Fibroblast of villous mesenchyme (primary cell): ENCODE measurements at regions not wholly inside any gene's neighbourhood (a gene's known extent, or its start where the extent isn't known, plus 50 kb on each side); places are given as distances from the start of the nearest gene placed in this dataset.
"Not testable (repeated sequence)": the region's sequence is repeated elsewhere in the genome, so short reads cannot be mapped to it uniquely, and the experiment has no call there.

Experiments used
- DNase-seq: peaks from one replicate; pipeline ENCODE4 v3.0.0-alpha.2; 2010; ENCODE audit warnings: low read depth
- H3K4me3 ChIP-seq: 2 replicates; pipeline ENCODE4 v1.5.1; 2011; ENCODE audit warnings: low read depth, mild to moderate bottlenecking, low read length
- TF ChIP-seq, protein P1 (sequence below): IDR thresholded peaks from 2 replicates; pipeline ENCODE4 v1.5.1; 2012; ENCODE audit warnings: low read depth, mild to moderate bottlenecking, low read length; ENCODE audit not compliant: insufficient read depth

DNA sequence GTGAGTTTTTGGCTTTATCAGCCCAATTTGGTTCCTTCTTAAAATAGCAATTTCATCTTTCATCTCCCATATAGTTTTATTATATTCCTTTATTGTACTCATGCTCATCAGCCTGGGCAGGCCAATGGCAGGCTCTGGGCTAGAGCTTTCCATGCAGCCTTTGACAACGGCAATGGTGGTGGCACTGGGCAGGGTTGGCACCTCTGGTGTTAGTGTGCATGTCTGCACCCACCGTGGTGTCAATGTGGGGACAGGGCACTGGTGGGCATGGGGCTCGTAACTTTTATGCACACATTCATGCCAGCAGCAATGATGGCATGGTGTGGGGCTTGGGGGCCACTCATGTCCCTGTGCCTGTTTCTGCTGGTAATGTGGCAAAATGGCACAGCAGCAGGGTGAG lies 1305.4 kb downstream of the DSC3 start:
- no peak for DNase-seq
- TF ChIP-seq, protein P1, sequence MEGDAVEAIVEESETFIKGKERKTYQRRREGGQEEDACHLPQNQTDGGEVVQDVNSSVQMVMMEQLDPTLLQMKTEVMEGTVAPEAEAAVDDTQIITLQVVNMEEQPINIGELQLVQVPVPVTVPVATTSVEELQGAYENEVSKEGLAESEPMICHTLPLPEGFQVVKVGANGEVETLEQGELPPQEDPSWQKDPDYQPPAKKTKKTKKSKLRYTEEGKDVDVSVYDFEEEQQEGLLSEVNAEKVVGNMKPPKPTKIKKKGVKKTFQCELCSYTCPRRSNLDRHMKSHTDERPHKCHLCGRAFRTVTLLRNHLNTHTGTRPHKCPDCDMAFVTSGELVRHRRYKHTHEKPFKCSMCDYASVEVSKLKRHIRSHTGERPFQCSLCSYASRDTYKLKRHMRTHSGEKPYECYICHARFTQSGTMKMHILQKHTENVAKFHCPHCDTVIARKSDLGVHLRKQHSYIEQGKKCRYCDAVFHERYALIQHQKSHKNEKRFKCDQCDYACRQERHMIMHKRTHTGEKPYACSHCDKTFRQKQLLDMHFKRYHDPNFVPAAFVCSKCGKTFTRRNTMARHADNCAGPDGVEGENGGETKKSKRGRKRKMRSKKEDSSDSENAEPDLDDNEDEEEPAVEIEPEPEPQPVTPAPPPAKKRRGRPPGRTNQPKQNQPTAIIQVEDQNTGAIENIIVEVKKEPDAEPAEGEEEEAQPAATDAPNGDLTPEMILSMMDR, result no peak

DNA sequence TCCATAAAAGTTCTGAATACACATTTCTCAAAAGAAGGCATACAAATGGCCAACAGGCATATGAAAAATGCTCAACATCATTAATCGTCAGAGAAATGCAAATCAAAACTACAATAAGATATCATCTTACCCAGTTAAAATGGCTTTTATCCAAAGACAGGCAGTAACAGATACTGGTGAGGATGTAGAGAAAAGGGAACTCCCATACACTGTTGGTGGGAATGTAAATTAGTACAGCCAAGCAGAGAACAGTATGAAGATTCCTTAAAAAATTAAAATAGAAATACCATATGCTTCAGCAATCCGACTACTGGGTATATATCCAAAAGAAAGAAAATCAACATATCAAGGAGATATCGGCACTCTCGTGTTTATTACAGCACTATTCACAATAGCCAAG lies 1312.5 kb downstream of the DSC3 start:
- no peak overlapping the region for H3K4me3 ChIP-seq
- TF ChIP-seq, protein P1, result no peak
- DNase-seq, result no peak

More for the DNA sequence above, 1305.4 kb downstream of the DSC3 start:
- no peak overlapping the region for H3K4me3 ChIP-seq

DNA sequence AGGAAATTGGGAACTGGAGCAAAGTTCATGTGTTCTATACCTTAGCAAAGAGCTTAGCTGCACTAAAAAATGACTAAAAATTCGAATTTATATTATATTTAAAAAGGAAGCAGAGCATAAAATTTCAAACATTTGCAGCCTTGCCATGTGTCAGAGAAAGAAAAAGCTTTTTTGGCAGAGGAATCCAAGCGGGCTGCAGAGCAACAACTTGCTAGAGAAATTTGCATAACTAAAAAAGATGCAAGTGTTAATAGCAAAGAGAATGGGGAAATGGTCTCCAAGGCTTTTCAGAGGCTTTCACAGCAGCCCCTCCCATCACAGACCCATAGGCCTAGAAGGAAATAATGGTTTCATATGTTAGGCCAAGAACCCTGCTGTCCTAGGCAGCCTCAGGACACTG lies 1315.9 kb downstream of the DSC3 start:
- TF ChIP-seq, protein P1, result no peak
- DNase-seq, result no peak
- no peak overlapping the region for H3K4me3 ChIP-seq

DNA sequence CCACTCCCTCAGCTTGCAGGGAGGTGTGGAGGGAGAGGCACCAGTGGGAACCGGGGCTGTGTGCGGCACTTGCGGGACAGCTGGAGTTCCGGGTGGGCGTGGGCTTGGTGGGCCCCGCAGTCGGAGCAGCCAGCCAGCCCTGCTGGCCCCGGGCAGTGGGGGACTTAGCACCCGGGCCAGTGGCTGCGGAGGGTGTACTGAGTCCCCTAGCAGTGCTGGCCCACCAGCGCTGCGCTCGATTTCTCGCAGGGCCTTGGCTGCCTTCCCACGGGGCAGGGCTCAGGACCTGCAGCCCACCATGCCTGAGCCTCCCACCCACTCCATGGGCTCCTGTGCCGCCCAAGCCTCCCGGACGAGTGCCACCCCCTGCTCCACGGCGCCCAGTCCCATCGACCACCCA lies 1319.1 kb downstream of the DSC3 start:
- not testable (repeated sequence) for DNase-seq

DNA sequence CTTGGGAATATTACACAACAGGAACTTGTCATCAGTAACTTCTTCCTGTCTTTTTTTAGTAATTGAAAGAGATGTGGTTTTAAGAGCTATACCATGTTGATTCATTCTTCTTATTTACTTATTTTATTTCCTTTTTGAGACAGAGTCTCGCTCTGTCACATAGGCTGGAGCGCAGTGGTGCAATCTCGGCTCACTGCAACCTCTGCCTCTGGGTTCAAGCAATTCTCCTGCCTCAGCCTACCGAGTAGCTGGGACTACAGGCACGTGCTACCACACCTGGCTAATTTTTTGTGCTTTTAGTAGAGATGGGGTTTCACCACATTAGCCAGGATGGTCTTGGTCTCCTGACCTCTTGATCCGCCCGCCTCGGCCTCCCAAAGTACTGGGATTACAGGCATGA lies 1326.6 kb downstream of the DSC3 start:
- DNase-seq, H3K4me3 ChIP-seq: not testable (repeated sequence)

More for the DNA sequence above, 1319.1 kb downstream of the DSC3 start:
- H3K4me3 ChIP-seq, result not testable (repeated sequence)

DNA sequence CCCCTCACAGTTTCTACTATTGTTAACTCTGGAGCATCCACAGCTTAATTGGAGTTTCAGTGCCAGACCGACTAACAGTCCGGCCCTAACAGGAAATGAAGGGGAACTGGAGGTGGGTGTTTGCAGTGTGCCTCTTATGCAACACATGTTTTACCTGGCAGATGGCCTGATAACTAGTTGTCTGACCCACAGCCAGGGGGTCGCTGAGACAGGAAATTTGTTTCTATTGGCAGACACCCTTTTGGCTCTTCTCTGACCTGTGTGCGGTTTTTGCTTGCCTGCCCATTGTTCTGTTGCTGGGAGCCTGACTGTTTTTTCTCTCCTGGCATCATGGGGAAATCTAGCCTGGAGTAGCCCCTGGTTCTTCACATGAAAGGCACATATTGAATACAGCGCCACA lies 1329.8 kb downstream of the DSC3 start:
- DNase-seq, result no peak
- H3K4me3 ChIP-seq, result no peak overlapping the region
- TF ChIP-seq, protein P1, result no peak

DNA sequence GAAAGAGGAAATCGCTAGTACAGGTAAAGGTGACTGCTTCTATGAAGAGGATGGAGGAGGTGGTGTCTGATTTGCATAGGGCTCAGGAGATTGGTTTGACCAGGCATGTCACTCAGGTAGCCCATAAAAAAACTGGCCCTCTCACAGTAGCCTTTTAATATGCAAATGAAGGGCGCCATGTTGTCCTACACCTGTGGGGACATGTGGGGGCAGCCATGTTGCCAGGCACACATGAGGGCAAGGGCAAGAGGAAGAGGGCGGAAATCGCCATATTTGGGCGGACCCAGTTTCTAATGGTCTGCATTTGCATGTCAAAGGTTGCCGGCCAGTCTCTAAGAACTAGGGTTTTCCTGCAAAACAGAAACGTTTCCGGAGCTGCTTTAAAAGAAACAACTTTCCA lies 1330.6 kb downstream of the DSC3 start:
- DNase-seq, result no peak
- TF ChIP-seq, protein P1, result no peak
- H3K4me3 ChIP-seq, result no peak overlapping the region

DNA sequence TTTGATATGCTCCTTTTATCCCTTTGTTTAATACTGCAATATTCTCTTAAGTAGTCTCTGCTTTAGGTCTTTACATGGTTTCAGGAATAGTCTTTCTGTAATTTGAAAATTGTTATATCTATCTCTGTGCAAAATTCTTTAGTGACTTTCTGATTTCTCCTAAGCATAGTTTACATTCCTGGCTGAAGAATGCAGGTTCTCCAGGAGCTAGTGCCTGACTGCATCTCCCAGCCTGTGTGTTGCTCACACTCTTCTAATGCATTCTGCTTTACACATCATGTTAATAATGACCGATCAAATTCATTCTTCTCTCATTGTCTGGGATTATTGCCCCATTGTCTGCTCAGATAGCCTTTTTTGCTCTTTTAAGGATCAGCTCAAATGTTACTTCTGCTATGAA lies 1349.2 kb downstream of the DSC3 start:
- no peak overlapping the region for H3K4me3 ChIP-seq
- DNase-seq, result no peak
- TF ChIP-seq, protein P1, result no peak
